Heart right ventricle (tissue), 16 donors: ENCODE measurements at regions not wholly inside any gene's neighbourhood (a gene's known extent, or its start where the extent isn't known, plus 50 kb on each side); places are given as distances from the start of the nearest gene placed in this dataset.

Source experiments
- ATAC-seq, 8 donors: fragments of 200-7000 bp; cut with Tn5 transposase; one replicate each; pipeline ENCODE4 v1.9.1; 2020; ENCODE audit warnings: mild to moderate bottlenecking in 8 of 8, moderate library complexity in 8 of 8, moderate number of reproducible peaks in 1 of 8
- DNase-seq, 2 donors: peaks; one replicate each; pipeline ENCODE4 v3.0.0-alpha.2; 2020
- H3K27ac ChIP-seq, 10 donors: fragments of 200-600 bp; sonication (generic) in 2 of 10; one replicate each; pipeline versions ENCODE4 v1.5.0 to v1.8.0; 2020 to 2022; ENCODE audit warnings: mild to moderate bottlenecking in 3 of 10
- H3K27me3 ChIP-seq, 7 donors: fragments of 200-600 bp; one replicate each; pipeline ENCODE4 v1.8.0; 2021 to 2022; ENCODE audit warnings: mild to moderate bottlenecking in 2 of 7
- H3K36me3 ChIP-seq, 9 donors: fragments of 200-600 bp; sonication (generic) in 1 of 9; one replicate each; pipeline versions ENCODE4 v1.5.0 to v1.8.0; 2020 to 2022; ENCODE audit warnings: mild to moderate bottlenecking in 2 of 9
- H3K4me1 ChIP-seq, 9 donors: fragments of 200-600 bp; sonication (generic) in 1 of 9; one replicate each; pipeline versions ENCODE4 v1.5.0 to v1.8.0; 2020 to 2022; ENCODE audit warnings: mild to moderate bottlenecking in 4 of 9
- H3K4me3 ChIP-seq, 10 donors: fragments of 200-600 bp; sonication (generic) in 2 of 10; one replicate each; pipeline versions ENCODE4 v1.5.0 to v1.8.0; 2020 to 2022; ENCODE audit warnings: mild to moderate bottlenecking in 7 of 10, moderate library complexity in 2 of 10
- H3K9me3 ChIP-seq, 11 donors: fragments of 200-600 bp in 10 of 11; sonication (generic) in 2 of 11; one replicate each; pipeline versions ENCODE4 v1.5.0 to v1.8.0; 2013 to 2022; ENCODE audit warnings: mild to moderate bottlenecking in 2 of 11, control low read depth in 1 of 11, moderate library complexity in 1 of 11
- WGBS, 2 donors: extraction: QIAGEN DNeasy Blood & Tissue Kit; methylation state at CpG; one replicate each; pipeline ENCODE4 v1.1.7; 2013; ENCODE audit warnings: inconsistent platforms in 1 of 2; 5-methylcytosine and 5-hydroxymethylcytosine counted together
- intact Hi-C, 10 donors: fragments of 100-400 bp; cut with DNase I; formaldehyde crosslinking; loops; one replicate each; pipeline versions ENCODE4 v1.11.1 to v1.14.2; 2022
- TF ChIP-seq, protein P1 (sequence below), 9 donors: fragments of 200-600 bp; sonication (generic) in 2 of 9; IDR thresholded peaks; one replicate each; pipeline versions ENCODE4 v1.5.0 to v1.8.0; 2021 to 2022; ENCODE audit warnings: antibody characterized with exemption in 9 of 9, mild to moderate bottlenecking in 5 of 9, moderate library complexity in 1 of 9
- donor health status: Arrhythmogenic right ventricular cardiomyopathy.
- donor health status: ischemic (EF 13 %, LVEDD 7.1; RV severe dilation, severe dysfunction).
- donor health status: healthy with polysubstance abuse.
- donor health status: DM: no; HTN: yes; CAD: no.
- donor health status: DM: no; HTN: no; CAD: no.
- donor health status: ischemic (EF 25% LVEDD 6.9; RV normal size, moderate dysfunction).
- donor health status: ischemic (EF 25% LVEDD 5.7; RV mildly dilated, moderate dysfunction).
- donor health status: healthy.
- donor health status: DM: yes; HTN: yes; CAD: no.
- donor health status: Ischemic cardiomyopathy.
- donor health status: ischemic (EF 35%, LVEDD 5.7; RV mildly dilated, moderate dysfunction).
- donor health status: nonischemic (EF 11% LVEDD 7.7; RV severe dilation, severe dysfunction).
- donor health status: DM: yes; HTN: yes; CAD: no.
- donor health status: PGD.
- donor health status: ischemic (EF 29% LVEDD 5.4; RV normal size, mild dysfunction).
- donor health status: nonischemic (EF 23%, LVEDD 6.1; RV moderate dilation, normal function).

DNA sequence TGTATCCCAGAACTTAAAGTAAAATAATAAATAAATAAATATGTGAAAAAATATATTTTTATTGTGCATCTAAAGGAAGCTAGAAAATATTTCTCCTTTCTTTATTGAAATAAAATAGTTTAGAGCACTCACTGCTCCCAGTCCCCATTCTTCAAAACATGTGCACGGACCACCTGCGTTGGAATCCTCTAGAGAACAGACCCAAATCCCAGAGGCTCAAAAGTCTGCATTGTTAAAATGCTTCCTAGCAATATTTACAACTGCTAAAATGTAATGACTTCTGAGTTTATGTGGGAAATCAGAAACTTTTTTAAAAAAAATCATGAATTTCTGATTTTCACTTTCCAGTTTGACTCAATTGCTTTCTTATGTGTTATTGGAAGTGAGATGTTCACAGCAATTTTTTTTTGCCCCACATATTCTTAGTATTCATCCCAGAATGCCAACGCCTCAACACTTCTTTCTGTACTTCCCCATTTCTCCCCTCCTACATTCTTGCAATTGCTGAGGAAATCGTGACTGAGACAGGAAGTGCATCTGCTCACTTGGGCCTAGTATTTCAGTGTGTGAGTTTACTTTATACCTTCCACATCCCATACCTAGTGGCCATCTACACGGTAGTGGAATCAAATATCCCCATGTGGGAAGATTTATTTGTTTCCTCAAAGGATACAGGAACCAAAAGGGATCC, 116.0 kb upstream of the FLRT2 start:
- TF ChIP-seq, protein P1, sequence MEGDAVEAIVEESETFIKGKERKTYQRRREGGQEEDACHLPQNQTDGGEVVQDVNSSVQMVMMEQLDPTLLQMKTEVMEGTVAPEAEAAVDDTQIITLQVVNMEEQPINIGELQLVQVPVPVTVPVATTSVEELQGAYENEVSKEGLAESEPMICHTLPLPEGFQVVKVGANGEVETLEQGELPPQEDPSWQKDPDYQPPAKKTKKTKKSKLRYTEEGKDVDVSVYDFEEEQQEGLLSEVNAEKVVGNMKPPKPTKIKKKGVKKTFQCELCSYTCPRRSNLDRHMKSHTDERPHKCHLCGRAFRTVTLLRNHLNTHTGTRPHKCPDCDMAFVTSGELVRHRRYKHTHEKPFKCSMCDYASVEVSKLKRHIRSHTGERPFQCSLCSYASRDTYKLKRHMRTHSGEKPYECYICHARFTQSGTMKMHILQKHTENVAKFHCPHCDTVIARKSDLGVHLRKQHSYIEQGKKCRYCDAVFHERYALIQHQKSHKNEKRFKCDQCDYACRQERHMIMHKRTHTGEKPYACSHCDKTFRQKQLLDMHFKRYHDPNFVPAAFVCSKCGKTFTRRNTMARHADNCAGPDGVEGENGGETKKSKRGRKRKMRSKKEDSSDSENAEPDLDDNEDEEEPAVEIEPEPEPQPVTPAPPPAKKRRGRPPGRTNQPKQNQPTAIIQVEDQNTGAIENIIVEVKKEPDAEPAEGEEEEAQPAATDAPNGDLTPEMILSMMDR (IDR thresholded peaks at IDR 0.05), result no peak
- Histone ChIP-seq H3K9me3 (no peaks in the 10 kb centered on the region), H3K27me3 (no peaks in the 10 kb centered on the region), H3K36me3 (no peaks in the 10 kb centered on the region), H3K4me3 (no peak overlapping the region), H3K4me1 (peaks cover 0 to 14% (median 0%) of the 10 kb centered on the region in 9 donors), H3K27ac (no peak overlapping the region)
- WGBS, 2 donors, result 77 to 80% methylated on average over 5 of the region's 5 CpGs
- DNase-seq (no peak), ATAC-seq (no peak)
- intact Hi-C loops, result loop anchor here in 3 of 10 donors (10.0 kb wide), 1 partner anchor 111 kb away; no protein-coding TSS in a partner anchor

DNA sequence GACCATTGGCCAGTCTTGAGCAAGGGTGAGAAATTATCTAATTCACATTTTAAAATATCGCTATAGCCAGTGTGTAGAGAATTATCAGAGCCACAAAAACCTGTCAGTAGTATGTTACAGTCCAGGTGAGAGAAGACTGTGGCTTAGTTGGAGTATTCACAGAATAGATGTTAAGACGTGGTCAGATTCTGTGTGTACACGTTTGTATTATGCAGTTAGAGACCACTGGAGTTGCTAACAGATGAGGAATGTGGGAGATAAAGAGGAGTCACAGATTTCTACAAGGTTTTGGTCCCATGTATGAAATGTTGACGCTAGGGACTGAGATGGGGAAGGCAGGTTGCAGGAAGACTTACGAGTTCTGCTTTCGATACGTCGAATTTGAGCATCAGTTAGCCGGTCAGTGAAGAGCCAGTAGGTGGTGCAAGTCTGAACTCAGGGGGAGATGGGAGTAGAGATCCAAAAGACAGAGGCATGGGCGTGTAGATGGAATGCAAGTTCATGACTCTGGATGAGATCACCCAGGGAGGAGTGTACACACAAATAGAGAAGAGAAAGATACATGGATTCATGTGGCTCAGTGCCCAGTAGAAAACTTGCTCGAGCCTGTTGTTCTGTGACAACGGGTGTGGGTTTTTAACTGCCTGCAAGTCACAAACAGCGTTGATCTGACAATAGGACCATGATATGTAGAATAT, 114.8 kb upstream of the FLRT2 start:
- intact Hi-C loops, result loop anchor here in 4 of 10 donors (5.0 to 10.0 kb wide), 2 partner anchors 110 to 112 kb away; no protein-coding TSS in a partner anchor
- Histone ChIP-seq H3K27me3 (no peaks in the 10 kb centered on the region), H3K4me1 (peaks cover 0 to 14% (median 0%) of the 10 kb centered on the region in 9 donors), H3K9me3 (no peaks in the 10 kb centered on the region), H3K4me3 (peak overlapping the region in 5 of 10 donors; percentile 15 to 26 (median 19)), H3K36me3 (no peaks in the 10 kb centered on the region), H3K27ac (peak overlapping the region in 3 of 10 donors; percentile 18 to 53 (median 20))
- TF ChIP-seq, protein P1 (IDR thresholded peaks at IDR 0.05), result peak in 7 of 9 donors; percentile 19 to 52 (median 31)
- DNase-seq (peak in 1 of 2 donors; percentile 68), ATAC-seq (peak; percentile 73 to 98 (median 92))
- 51 to 52% methylated on average over 13 of the region's 13 CpGs for WGBS, 2 donors

DNA sequence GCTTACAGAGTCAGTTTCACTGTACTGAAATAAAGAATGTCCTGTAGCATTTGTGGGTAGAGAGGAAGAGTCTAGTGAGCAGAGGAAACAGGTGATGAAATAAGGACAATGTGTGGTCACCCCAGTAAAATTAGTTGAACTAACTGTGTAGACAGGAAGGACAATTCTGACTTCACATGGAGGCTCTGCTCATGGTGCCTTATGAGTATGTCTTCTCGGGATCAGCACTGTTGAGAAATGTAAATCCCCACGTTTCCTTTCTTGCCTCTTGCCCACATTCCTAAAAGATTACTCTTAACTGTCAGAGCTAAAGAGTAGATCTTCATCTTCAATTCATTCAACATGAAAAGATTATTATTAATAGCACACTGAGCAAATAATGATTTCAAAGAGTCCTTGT, 113.2 kb upstream of the FLRT2 start:
- intact Hi-C loops, result loop anchor here in 4 of 10 donors (5.0 to 10.0 kb wide), 2 partner anchors 108 to 111 kb away; no protein-coding TSS in a partner anchor
- Histone ChIP-seq H3K36me3 (no peaks in the 10 kb centered on the region), H3K4me1 (peaks cover 0 to 14% (median 0%) of the 10 kb centered on the region in 9 donors), H3K4me3 (no peak overlapping the region), H3K27ac (no peak overlapping the region), H3K27me3 (no peaks in the 10 kb centered on the region), H3K9me3 (no peaks in the 10 kb centered on the region)
- DNase-seq, result no peak
- WGBS, 2 donors, result 49 to 61% methylated on average over 2 of the region's 2 CpGs
- ATAC-seq, result no peak
- TF ChIP-seq, protein P1 (IDR thresholded peaks at IDR 0.05), result no peak

DNA sequence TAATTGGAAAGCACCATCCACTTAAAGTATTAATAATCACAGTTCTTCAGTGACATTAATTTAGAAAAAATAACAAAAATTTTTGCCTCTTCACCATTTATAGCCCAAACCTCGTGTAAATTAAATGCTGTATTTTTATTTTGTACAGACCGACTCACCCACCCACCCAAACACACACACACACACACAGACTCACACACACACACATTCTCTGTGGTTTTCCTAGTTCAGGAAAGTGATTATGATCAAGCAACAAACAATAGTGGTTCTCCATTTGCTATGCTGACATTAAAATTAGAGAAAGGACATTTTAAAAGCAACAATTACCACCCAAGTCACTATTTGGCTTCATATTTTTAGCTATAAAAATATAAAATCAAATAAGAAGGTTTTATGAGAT, 112.5 kb upstream of the FLRT2 start:
- Histone ChIP-seq H3K4me1 (peaks cover 0 to 14% (median 0%) of the 10 kb centered on the region in 9 donors), H3K9me3 (no peaks in the 10 kb centered on the region), H3K36me3 (no peaks in the 10 kb centered on the region), H3K27ac (no peak overlapping the region), H3K4me3 (no peak overlapping the region), H3K27me3 (no peaks in the 10 kb centered on the region)
- TF ChIP-seq, protein P1 (IDR thresholded peaks at IDR 0.05), result no peak
- intact Hi-C loops, result loop anchor here in 4 of 10 donors (5.0 to 10.0 kb wide), 2 partner anchors 107 to 110 kb away; no protein-coding TSS in a partner anchor
- ATAC-seq (no peak), DNase-seq (no peak)
- WGBS, 2 donors, result 85 to 86% methylated on average over 2 of the region's 2 CpGs
